Dermis blood vessel endothelial cell (primary cell): ENCODE measurements at regions not wholly inside any gene's neighbourhood (a gene's known extent, or its start where the extent isn't known, plus 50 kb on each side); places are given as distances from the start of the nearest gene placed in this dataset.

Experiments
- DNase-seq: peaks from one replicate; pipeline ENCODE4 v3.0.0; 2010

DNA sequence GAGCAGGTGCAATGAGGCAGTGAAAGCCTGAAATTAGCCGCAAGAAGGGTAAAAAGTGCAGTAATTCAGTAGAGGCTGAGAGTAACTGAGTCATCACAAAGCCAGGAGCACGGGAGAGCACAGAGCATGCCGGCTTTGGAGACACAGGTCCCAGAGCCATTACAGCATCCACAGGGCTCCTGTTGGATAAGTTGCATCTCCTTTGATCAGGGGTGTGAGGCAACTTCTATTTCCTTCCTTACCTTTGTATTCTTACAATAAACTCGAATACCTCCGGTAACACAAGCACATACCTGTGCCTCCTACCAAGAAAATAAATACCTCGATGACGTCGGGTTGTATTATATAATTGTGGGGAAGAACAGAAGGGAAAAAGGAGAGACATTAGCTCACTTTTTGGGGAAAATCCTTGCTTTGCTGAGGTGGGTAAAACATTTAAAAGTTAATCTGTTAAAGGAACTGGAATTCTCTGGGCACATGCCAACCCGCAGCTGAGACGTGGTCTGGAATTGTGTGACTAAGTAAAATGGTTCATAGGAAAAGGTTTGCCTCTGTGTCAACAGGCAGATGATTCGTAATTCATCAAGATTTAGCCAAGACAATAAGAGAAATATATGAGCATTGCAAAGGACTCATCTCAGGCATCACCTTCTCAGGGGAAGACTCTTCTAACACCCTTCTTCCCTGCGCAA, 360.7 kb upstream of the ZFP64 start:
- DNase-seq, result no peak

DNA sequence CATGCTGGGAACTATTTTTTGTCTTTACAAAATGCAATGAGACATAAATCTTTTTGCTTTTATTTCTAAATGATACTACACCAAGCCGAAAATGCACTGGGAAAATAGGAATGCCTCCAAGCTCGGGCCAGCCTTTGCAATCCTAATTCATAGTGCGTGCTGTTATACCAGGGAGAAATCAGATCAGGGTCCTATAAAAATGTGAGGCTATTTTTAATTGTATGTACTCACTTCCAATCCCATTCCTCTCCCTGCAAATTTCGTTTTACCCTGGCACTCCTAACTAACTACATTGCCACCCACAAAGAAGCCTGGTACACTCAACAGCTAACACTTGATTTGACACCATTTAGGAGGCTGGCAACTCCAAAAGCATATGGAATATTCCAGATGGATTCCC, 350.6 kb upstream of the ZFP64 start:
- DNase-seq, result no peak

DNA sequence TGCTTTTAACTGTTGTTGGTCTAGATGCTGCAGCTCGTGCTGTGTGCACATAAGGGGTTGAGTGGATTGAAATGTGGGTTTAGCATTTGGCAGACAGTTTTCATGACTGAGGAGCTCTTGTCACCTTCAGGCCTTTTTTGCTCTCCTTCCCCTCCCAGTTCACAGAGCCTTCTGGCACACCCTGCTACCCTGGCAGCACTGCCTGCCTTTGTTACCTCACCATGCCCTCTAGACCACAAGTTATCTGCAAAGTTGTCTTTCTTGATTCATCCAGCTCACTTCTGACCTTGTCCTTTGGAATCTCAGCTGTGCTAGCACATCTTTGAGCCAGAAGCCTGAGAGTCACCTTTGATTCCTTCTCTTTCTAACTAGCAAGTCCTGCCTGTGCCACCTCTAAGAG, 348.9 kb upstream of the ZFP64 start:
- no peak for DNase-seq

DNA sequence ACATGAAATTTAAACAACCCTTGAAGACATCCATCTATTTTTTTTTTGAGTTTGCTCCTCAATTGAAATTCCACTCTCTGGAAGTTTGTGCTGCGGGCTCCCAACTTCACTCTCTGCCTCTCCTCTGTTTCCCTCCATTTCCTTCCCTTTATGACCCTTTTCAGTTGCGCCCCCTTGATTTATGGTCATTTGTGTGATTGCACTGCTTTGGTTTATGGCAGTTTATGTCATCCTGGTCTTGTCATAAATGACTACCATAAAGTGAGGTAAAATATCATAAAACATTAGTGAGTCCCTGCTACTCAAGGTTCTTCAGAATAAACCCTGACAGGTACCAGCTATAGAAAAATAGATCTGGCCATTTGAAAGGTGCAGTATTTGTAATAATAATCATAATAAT, 348.3 kb upstream of the ZFP64 start:
- DNase-seq, result no peak

DNA sequence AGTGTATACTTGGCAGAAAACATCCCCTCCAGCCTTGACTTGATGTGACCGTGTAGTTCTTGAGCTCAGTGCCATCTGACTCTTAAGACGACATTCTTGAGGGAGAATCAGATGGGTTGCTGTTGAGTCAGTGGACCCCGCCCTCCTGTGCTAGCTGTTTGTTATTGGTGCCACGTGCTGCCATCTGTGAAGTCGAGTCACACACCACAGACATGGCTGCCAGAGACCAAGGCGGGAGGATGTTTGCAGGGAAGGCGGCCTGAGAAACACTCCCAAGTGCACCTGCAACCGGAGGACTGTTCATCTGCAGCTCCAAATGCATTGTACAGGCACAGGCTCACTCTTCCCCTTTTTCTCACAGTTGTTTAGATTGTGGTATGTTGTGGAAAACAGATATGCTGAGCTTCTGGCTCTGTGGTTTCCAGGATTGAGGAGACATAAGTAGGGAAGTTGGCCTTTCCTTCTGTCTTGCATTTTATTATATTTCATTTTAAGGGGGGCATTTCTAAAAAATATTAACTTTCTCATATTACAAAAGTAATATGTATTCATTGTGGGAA, 345.3 kb upstream of the ZFP64 start:
- DNase-seq, result no peak

DNA sequence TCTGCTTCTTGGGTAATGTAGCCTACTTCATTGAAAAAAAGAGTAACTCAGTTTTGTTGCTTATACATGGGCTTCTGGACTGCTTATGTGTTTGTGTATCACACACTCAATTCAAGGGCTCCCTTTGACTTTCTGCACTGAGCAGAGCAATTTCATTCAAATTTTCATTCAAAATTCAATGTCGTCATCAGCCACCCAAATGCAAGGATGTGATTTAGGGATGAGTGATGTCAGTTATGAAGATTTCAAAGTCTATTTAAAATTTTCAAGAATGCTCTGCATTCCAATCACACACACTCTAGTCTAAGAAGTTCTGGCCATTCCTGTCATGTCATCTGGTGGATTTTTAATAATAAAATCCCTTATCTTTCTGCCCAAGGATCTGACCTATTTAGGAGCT, 344.5 kb upstream of the ZFP64 start:
- no peak for DNase-seq

DNA sequence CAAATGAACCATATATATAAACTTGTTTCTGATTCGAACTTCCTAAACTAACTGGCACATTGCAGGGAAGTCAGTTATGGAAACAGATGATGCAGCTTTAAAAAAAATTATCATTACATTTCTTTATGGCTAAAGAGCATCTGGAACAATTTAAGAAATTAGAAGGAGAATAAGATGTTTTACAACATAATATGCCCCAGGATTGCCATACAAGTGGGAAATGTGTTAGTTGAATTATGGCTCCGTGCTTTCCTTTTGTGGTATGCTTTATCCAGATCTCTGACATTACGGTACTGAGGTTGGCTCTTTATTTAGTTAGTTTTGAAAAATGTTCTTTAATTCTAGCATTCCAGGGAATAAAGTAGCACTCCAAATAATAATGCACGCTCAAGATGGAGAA, 343.0 kb upstream of the ZFP64 start:
- DNase-seq, result no peak

DNA sequence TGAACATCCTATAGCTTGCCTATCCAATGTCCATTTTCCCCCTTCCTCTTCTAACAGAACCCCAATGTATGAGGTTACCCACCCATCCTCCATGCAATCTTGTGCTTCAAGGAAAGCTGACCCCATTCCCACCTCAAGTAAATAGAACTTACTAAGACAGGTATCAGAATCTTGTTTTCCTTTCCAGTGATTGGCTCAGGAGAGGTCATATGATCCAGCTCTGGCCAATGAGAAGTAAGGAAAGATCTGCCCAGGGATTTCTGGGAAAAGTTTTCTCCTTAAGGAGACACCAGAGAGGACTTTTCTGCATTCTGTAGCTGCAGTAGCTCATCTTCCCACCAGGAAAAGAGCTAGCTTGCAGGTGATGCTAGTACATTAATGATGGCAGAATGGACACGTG, 341.8 kb upstream of the ZFP64 start:
- DNase-seq, result no peak

DNA sequence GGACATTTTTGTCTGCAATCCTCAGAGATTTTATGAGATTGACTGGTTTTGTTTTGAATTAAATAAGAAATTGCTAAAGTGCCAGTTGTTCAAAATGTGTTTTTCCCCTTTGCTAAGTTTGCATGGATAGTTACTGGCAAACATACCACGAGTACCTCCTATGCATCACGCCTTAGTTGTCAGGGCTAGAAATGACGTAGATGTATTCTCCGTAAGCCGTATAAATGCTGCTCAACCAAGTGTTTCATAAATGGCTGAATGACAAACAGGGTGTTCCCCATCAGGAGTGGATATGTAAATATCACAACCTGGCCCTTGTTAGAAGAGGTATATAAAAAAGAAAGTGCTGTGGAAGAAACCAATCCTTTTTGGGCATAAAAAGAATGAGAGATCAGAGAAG, 341.1 kb upstream of the ZFP64 start:
- no peak for DNase-seq

DNA sequence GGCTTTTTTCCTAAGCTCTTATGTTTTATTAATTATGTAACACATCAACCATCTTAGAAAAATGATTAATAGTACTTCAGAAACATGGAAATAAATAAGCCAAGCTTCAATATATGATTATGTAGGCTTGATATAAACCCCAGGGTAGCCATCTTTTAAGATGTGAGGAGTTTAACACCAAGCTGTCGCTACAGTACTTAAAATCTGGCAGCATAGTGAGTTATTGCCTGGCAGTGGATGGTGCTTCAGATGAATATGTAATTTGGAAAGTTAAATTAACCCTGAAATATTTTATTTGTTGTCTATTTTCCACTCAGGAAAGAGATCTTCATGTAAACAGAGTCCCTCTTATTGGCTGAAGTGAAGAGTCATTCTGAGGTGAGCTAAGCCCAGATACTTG, 339.0 kb upstream of the ZFP64 start:
- no peak for DNase-seq

DNA sequence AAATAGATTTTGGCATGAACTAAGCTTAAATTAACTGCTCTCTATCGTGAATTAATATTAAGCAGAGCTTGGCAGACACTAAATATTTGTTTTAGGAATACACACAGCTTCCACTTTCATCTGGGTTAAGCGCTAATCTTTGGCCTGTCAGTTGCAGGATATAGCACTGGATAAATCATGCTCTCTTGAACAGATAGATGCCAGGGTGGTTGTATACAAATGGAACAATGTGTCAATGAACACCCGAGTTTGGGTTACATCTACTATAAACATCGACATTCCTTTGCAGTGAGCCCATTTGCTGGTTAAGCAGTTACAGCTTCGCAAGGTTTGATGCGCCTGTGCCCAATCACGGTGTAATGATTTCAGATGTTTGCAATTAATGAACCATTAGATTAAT, 338.2 kb upstream of the ZFP64 start:
- no peak for DNase-seq

DNA sequence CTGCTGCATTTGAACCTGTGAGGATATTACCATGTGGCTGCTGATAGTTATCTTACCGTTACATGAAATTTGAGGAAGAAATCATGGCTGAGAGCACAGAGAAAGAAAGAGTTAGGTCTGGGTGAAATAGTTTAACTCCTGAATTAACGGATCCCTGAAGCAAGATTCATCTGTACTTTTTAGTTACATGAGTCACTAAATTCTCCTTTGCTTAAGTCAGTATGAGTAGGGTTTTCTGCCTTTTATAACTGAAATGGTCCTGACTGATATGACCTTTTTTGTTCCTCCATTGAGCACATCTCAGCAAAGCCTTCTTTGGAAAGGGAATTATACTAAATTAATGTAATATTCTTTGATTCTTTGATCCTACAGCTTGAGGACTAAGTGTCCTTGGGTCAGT, 333.3 kb upstream of the ZFP64 start:
- no peak for DNase-seq

DNA sequence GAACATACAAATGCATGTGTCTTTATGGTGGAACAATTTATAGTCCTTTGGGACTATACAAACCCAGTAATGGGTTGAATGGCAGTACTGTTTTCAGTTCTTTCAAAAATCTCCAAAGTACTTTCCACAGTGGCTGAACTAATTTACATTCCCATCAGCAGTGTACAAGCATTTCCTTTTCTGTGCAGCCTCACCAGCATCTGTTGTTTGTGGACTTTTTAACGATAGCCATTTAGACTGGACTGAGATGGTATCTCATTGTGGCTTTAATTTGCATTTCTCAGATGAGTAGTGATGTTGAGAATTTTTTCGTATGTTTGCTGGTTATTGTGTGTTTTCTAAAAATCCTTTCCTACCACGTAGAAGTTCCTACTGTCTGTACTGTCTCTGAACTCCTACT, 327.2 kb upstream of the ZFP64 start:
- DNase-seq, result no peak

DNA sequence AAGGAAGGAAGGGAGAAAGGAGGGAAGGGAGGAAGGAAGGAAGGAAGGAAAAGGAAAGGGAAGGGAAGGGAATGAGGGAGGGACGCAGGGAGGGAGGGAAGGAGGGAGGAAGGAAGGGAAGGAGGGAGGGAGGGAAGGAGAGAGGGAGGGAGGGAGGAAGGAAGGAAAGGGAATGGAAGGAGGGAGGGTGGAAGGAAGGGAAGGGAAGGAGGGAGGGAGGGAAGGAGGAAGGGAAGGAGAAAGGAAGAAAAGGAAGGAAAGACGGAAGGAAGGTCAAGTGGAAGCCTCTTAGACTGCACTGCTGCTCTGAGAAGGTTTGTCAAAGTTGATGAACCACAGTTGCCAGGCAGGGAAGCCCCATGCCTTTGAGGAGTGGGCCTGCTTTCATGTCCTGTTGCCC, 324.3 kb upstream of the ZFP64 start:
- DNase-seq, result no peak

DNA sequence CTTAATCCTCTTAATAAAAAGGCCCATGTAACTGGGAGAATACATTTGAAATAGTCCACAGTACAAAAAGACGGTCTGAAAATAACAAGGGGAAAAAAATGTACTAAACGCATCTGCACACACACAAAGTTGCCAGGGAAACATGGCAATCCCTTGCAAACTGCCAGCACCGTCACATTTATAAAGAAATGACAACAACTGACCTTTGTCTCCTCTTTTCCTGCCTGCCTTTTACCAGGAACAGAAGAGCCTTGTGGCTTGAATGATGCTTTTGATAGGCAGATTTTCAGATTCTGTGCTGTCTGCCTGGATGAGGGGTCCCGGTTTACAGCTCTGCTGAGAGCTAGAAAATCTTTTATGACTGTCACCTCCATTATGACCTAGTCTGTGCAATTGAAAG, 308.6 kb upstream of the ZFP64 start:
- DNase-seq, result peak; percentile 51

DNA sequence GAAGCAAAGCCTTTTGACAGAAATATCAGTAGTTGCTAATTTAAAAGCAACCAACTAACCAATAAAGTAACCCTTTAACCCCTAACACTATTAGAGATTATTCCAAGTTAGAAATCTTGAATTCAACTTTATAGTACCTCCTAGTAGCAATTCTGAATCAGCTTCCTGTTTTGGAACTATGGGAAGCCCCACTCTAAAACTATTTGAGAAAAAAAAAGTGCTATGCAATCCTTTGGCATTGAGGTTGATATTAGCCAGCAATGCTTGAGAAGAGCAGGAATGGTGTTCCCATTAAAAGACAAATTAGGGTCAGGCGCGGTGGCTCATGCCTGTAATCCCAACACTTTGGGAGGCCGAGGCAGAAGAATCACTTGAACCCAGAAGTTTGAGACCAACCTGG, 306.2 kb upstream of the ZFP64 start:
- DNase-seq, result peak; percentile 68

DNA sequence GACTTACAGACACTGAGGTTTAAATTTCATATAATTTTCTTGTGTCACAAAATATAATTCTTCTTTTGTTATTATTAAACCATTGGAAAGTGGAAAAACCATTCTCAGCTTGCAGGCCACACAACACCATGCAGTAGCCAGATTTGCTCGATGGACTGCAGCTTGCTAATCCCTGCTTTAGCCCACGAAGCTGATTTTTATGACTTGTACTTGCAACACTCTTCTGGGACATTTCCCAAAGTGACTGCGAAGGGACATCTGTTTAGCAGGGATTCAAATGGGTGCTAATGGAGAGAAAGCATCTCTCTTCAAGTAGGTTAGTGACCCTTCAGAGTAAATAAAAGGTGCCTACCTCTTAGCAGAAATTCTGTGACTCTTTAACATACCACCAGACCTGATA, 304.6 kb upstream of the ZFP64 start:
- DNase-seq, result no peak

DNA sequence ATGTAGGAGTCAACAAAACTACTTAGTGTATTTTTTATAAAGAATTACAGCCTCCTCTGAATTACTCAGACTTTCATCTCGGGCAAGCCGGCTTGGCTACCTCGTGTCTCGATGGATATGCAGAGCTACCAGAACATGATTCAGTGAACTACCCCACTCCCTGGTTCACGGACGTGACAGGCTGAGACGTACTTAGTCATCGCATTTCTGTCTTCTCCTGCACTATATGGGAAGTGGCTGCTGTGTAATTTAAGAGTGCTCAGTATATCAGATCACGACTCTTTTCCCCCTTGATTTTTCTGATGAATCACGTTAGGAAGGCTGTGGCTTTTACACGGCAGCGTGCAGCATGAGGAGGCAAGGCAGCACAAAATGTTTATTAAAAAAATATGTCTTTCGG, 302.7 kb upstream of the ZFP64 start:
- peak; percentile 94 for DNase-seq

DNA sequence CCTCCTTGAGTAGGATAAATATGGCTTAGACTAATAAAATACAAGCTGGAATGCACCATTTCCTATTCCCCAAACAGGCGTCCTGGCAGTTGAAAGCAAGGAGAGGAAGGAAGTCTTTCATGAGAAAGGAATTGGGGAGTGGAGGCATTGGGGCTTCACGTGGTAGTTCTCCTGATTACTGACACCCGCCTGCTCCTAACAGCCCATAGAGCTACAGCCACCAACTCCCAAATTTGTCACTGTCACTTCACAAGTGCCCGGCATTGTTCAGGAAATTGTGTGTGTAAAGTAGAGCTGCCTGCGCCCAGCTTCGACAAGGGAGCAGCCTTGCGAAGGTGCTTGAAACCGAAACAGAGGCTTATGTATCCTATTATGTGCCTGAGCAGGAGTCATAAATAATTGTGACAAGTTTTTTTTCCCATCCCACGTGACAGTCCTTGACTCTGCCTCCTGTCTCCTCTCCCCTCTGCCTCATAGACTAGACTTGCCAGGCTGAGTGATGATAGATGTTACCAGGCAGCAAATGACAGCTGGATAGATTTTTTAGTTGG, 301.7 kb upstream of the ZFP64 start:
- peak; percentile 92 for DNase-seq

DNA sequence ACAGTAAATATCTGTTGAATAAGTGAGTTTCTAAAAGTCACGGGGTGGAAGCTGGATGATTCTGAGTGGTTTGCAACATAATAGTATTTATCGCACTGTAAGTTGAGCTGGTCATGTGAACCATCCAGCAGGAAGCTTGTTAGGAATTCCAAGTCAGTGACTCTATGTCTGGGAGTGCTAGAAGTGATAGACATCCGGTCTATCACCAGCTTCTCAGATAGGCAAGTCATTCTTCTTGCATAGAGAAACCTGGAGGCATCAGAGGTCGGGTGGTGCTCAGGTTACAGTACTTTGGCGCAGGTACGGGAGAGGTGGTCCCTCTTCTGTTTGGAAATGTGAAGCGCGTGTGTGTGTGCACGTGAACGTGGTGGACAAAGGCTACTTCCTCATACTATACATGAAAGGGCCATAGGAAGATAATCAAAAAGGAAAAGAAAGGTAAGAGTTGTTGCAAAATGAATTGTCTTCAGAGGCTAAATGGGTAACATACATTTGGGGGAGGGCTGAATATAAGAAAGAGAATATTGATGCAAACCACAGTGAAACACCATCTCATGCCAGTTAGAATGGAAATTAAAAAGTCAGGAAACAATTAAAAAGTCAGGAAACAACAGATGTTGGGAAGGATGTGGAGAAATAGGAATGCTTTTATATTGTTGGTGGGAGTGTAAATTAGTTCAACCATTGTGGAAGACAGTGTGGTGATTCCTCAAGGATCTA, 299.3 kb upstream of the ZFP64 start:
- peak; percentile 97 for DNase-seq

DNA sequence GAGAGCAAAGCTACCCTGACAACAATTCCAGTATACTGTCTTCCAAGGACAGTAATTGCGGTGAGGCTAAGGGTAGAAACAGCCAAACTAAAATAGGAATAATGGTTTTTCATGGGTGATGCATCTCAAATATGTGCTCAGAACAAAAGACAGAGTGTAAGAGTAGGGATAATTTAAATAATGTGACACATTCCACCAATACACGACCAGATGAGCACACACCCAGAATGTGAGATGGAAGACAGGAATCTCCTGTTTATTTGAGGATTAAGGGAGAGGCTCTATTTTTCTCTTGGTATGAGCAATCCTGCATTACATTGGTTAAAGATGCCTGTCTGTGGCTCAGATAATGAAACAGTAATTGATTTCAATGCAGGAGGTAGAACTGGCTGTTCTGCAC, 292.9 kb upstream of the ZFP64 start:
- no peak for DNase-seq

DNA sequence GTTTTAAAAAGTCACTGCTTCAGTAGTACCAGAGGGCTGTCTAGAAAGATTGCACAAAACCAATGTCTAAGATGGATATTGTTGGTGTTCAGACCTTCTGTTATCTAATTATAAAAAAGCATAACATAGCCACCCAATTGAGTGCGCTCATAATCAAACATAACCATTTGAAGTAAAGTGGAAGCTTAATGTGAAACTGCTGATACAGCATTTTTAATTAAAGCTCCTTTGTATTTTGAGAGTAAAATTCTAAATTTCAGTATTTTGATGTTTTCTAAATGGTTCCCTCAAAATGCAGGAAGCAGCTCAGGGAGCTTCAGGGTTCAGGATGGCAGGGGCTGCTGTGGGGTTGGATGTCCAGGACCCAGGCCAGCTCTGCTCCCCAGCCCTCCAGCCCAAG, 291.8 kb upstream of the ZFP64 start:
- DNase-seq, result no peak

DNA sequence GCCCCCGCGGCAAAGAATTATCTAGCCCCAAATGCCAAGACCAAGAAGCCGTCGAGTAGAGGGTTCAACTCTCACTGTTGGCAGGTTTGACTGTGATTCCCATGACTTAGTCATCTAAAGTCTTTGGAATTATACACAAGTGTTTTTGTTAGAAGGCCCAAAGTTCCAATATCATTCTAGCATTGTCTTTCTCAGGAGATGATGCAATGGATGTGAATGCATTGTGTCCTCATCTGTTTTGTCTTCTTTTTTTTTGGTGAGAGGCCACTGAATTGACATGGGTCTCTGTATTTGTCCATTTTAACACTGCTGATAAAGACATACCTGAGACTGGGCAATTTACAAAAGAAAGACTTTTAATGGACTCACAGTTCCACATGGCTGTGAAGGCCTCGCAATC, 290.5 kb upstream of the ZFP64 start:
- no peak for DNase-seq

DNA sequence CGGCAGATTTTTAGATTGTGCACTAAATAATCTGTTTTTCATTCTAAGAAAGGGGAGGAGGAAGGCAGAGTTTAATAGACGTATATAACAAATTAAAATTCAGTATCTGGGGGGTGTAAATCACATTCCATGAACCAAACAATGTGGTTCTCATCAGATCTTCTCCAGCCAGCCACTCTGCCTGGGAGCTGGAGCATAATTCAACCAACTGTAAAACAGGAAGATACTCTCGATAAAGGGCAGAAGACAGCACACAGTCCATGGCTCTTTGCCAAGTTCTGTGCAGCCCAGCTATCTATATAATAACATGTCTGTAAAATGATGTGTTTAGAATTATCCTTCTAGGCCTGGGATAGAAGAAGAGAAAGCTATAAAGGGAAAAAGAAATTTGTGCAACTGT, 289.9 kb upstream of the ZFP64 start:
- DNase-seq, result peak; percentile 27
